ENCODE measurements at regions not wholly inside any gene's neighbourhood (a gene's known extent, or its start where the extent isn't known, plus 50 kb on each side); places are given as distances from the start of the nearest gene placed in this dataset.

DNA sequence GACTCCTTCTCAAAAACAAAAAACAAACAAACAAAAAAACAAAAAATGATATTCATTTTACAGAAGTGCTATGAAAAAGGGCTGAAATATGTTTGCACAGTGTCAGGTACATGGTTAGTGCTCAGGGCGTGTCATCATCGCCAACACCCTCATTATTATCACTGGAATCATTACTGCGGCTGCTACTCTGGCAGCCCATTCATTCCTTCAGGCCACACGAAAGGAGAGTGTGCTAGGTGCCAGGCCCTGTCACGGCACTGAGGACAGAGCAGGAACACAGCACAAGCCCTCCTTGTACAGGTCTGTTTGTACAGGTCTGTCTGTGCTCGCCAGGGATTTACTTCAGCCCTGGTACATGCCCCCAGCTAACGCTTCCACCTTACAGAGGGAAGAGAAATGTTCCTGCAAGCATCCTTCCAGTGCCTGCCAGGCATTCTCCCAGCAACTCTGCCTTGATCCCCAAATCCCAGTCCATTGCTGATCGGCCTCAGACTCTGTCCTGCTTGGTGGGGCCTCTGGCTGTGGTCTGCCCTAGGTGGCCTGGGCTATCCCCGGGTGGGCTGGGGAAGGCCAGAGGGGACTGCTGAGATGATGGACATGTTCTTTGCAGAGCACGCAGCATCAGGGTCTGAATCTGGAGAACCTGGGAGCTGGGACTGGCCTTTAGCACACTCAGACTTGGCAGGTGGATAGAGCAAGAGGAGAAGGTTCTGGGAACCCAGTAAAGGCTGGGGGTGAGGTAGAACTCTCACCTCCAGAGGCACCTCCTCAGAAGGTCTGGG is 210.7 kb downstream of the URI1 start:
- no peak for DNase-seq (ENCODE audit: low spot score)
- no peak for ATAC-seq (ENCODE audit: low FRiP score)
- TF ChIP-seq, protein P1, sequence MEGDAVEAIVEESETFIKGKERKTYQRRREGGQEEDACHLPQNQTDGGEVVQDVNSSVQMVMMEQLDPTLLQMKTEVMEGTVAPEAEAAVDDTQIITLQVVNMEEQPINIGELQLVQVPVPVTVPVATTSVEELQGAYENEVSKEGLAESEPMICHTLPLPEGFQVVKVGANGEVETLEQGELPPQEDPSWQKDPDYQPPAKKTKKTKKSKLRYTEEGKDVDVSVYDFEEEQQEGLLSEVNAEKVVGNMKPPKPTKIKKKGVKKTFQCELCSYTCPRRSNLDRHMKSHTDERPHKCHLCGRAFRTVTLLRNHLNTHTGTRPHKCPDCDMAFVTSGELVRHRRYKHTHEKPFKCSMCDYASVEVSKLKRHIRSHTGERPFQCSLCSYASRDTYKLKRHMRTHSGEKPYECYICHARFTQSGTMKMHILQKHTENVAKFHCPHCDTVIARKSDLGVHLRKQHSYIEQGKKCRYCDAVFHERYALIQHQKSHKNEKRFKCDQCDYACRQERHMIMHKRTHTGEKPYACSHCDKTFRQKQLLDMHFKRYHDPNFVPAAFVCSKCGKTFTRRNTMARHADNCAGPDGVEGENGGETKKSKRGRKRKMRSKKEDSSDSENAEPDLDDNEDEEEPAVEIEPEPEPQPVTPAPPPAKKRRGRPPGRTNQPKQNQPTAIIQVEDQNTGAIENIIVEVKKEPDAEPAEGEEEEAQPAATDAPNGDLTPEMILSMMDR (IDR thresholded peaks at IDR 0.05), result no peak

- ATAC-seq (ENCODE audit: low FRiP score) (no peak), DNase-seq (ENCODE audit: low spot score) (no peak)
- TF ChIP-seq, protein P1 (IDR thresholded peaks at IDR 0.05), result no peak
Observed at GRCh38 chr19:30153326-30154210, 211.5 kb downstream of the URI1 start.

DNA sequence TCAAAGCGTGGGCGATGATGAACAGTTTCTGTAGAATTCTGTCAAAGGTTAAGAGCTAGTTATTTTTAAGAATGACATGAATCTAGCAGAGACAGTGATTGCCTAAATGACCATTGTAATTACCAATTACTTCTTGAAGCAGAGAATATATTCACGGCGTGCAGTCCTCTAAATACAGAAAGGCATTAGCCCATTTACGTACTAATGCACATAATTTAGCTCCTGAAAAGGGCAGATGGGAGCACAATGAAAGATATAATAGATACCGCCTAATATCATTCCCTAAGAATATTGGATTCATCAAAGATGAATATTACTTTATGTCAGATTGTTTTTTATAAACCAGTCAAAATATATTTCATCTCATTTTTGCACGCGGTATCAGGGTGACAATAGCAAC is 212.4 kb downstream of the URI1 start:
- TF ChIP-seq, protein P1 (IDR thresholded peaks at IDR 0.05), result no peak
- DNase-seq (ENCODE audit: low spot score) (no peak), ATAC-seq (ENCODE audit: low FRiP score) (no peak)

DNA sequence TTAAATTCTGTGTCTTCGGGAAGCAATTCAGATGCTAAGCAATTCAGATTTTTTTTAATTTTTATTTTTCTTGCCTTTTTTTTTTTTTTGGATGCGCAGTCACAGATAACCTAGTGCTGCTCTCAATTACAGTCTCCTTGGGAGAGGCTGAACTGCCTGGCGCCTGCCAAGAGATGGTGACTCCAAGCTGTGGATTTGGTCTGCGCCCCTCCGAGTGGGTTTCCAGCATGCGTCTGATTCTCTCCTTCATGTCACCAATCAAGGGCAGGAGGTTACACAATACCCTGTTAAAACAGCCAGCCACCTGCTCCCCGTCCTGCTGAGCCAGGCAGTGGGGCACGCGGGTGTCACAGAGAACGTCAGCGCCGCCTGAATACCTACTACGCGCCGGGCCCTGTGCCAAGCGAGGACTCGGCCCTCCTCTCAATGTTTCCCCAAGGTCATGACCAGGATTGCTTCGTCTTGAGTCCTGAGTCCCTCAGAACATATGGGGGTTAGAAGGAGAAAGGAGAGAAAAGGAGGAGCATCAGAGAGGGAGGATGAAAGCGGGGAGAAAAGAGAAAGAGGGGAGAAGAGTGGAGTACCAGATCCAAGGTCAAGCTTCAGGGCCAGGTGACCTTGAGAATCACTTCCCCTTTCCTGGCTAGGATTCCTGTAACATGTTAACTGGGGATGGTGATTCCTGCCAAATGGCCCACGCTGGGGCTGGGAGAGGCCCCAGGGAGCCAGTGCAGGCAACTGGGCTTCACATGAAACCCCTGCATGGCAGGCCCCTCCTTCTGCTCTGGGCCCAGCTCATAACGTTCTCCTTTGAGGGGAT is 213.6 kb downstream of the URI1 start:
- ATAC-seq (ENCODE audit: low FRiP score), result no peak
- TF ChIP-seq, protein P1 (IDR thresholded peaks at IDR 0.05), result no peak
- DNase-seq (ENCODE audit: low spot score), result no peak

GRCh38 chr19:30156646-30157045 is 214.6 kb downstream of the URI1 start:
- DNase-seq (ENCODE audit: low spot score), result no peak
- no peak for ATAC-seq (ENCODE audit: low FRiP score)
- TF ChIP-seq, protein P1 (IDR thresholded peaks at IDR 0.05), result no peak

GRCh38 chr19:30158067-30158892 is 213.9 kb upstream of the ZNF536 start:
- TF ChIP-seq, protein P1 (IDR thresholded peaks at IDR 0.05), result no peak
- ATAC-seq (ENCODE audit: low FRiP score) (no peak), DNase-seq (ENCODE audit: low spot score) (no peak)

Data from omental fat pad (tissue), 3 donors.